ENCODE measurements at regions not wholly inside any gene's neighbourhood (a gene's known extent, or its start where the extent isn't known, plus 50 kb on each side); places are given as distances from the start of the nearest gene placed in this dataset.

GRCh38 chrX:39073131-39073530 lies 271.9 kb downstream of the MID1IP1 start:
- dilution Hi-C loops (cut with MboI; ENCODE audit: extremely low pct_ligation_motif_present, low sequenced_read_pairs) = no loop called here
- no peak for TF ChIP-seq EZH2 (IDR thresholded peaks at IDR 0.05; ENCODE audit: low read length)
- TF ChIP-seq CTCF (optimal IDR thresholded peaks at IDR 0.05 in 1 of 3, IDR thresholded peaks at IDR 0.05 in 1 of 3, conservative IDR thresholded peaks at IDR 0.05 in 1 of 3; ENCODE audit: extremely low read depth in 1 of 3, insufficient read depth in 2 of 3, low read length in 3 of 3) = no peak
- no peaks in the 10 kb centered on the region for H4K20me1 ChIP-seq (ENCODE audit: control insufficient read depth, extremely low read depth, insufficient read depth, low read length)
- no peaks in the 10 kb centered on the region for H3K9me1 ChIP-seq (ENCODE audit: control insufficient read depth, extremely low read depth, insufficient read depth, low read length)
- no peak overlapping the region for H3K9ac ChIP-seq (ENCODE audit: control insufficient read depth, extremely low read depth, insufficient read depth, low read length)
- no peak overlapping the region for H3K27ac ChIP-seq (ENCODE audit: control insufficient read depth, insufficient read depth, low read length)
- FAIRE-seq = peak; percentile 61
- peak; percentile 78 for DNase-seq (ENCODE audit: low read depth, low spot score)
- H3K4me2 ChIP-seq (ENCODE audit: control insufficient read depth, extremely low read depth, insufficient read depth, low read depth, low read length) = no peak overlapping the region
- H3K9me3 ChIP-seq (ENCODE audit: control insufficient read depth, low read depth, low read length) = no peaks in the 10 kb centered on the region
- no peaks in the 10 kb centered on the region for H3K36me3 ChIP-seq (ENCODE audit: control insufficient read depth in 2 of 2, extremely low read depth in 1 of 2, insufficient read depth in 2 of 2, low read length in 2 of 2)
- no peak overlapping the region for H3K4me3 ChIP-seq (ENCODE audit: control insufficient read depth in 2 of 3, extremely low read depth in 1 of 3, insufficient read depth in 2 of 3, low read depth in 1 of 3, low read length in 3 of 3)
- no peaks in the 10 kb centered on the region for H3K27me3 ChIP-seq (ENCODE audit: control insufficient read depth, extremely low read depth, insufficient read depth, low read length)
- no peaks in the 10 kb centered on the region for H3K79me2 ChIP-seq (ENCODE audit: control insufficient read depth, insufficient read depth, low read length)
- H2AFZ ChIP-seq (ENCODE audit: control insufficient read depth, low read length) = no peak overlapping the region
- peaks cover 9% of the 10 kb centered on the region for H3K4me1 ChIP-seq (ENCODE audit: control insufficient read depth, extremely low read depth, insufficient read depth, low read length)

- Histone ChIP-seq H3K4me2 (ENCODE audit: control insufficient read depth, extremely low read depth, insufficient read depth, low read depth, low read length) (no peak overlapping the region), H3K9me1 (ENCODE audit: control insufficient read depth, extremely low read depth, insufficient read depth, low read length) (no peaks in the 10 kb centered on the region), H3K36me3 (ENCODE audit: control insufficient read depth in 2 of 2, extremely low read depth in 1 of 2, insufficient read depth in 2 of 2, low read length in 2 of 2) (no peaks in the 10 kb centered on the region), H2AFZ (ENCODE audit: control insufficient read depth, low read length) (no peak overlapping the region), H3K79me2 (ENCODE audit: control insufficient read depth, insufficient read depth, low read length) (no peaks in the 10 kb centered on the region), H3K9ac (ENCODE audit: control insufficient read depth, extremely low read depth, insufficient read depth, low read length) (no peak overlapping the region), H4K20me1 (ENCODE audit: control insufficient read depth, extremely low read depth, insufficient read depth, low read length) (no peaks in the 10 kb centered on the region), H3K9me3 (ENCODE audit: control insufficient read depth, low read depth, low read length) (no peaks in the 10 kb centered on the region), H3K27me3 (ENCODE audit: control insufficient read depth, extremely low read depth, insufficient read depth, low read length) (no peaks in the 10 kb centered on the region), H3K4me3 (ENCODE audit: control insufficient read depth in 2 of 3, extremely low read depth in 1 of 3, insufficient read depth in 2 of 3, low read depth in 1 of 3, low read length in 3 of 3) (no peak overlapping the region), H3K4me1 (ENCODE audit: control insufficient read depth, extremely low read depth, insufficient read depth, low read length) (no peaks in the 10 kb centered on the region), H3K27ac (ENCODE audit: control insufficient read depth, insufficient read depth, low read length) (no peak overlapping the region)
- no peak for FAIRE-seq
- dilution Hi-C loops (cut with MboI; ENCODE audit: extremely low pct_ligation_motif_present, low sequenced_read_pairs) = no loop called here
- TF ChIP-seq CTCF (optimal IDR thresholded peaks at IDR 0.05 in 1 of 3, IDR thresholded peaks at IDR 0.05 in 1 of 3, conservative IDR thresholded peaks at IDR 0.05 in 1 of 3; ENCODE audit: extremely low read depth in 1 of 3, insufficient read depth in 2 of 3, low read length in 3 of 3) = no peak
- no peak for TF ChIP-seq EZH2 (IDR thresholded peaks at IDR 0.05; ENCODE audit: low read length)
- DNase-seq (ENCODE audit: low read depth, low spot score) = no peak
Observed at GRCh38 chrX:39096599-39096998, 295.3 kb downstream of the MID1IP1 start.

All from keratinocyte (primary cell).